Nucleus accumbens (tissue), 56 donors: ENCODE measurements at regions not wholly inside any gene's neighbourhood (a gene's known extent, or its start where the extent isn't known, plus 50 kb on each side); places are given as distances from the start of the nearest gene placed in this dataset.

Source experiments
- DNase-seq, 56 donors: peaks; one replicate each; lab custom pipeline; 2025; lab: John Stamatoyannopoulos, UW

- DNase-seq: no peak
These were observed 517.6 kb downstream of the BNC2 start for GRCh38 chr9:16352791-16353401.

- no peak for DNase-seq
These were observed 514.2 kb downstream of the BNC2 start for GRCh38 chr9:16356196-16356765.

GRCh38 chr9:16357828-16358227 is 512.6 kb downstream of the BNC2 start:
- no peak for DNase-seq

- DNase-seq: no peak
These were observed 511.7 kb downstream of the BNC2 start for GRCh38 chr9:16358751-16359150.
